Vagina (tissue), 2 donors: ENCODE measurements at regions not wholly inside any gene's neighbourhood (a gene's known extent, or its start where the extent isn't known, plus 50 kb on each side); places are given as distances from the start of the nearest gene placed in this dataset.
"Not testable (repeated sequence)": the region's sequence is repeated elsewhere in the genome, so short reads cannot be mapped to it uniquely, and the experiment has no call there.

Source experiments
- DNase-seq, 2 donors: peaks; one replicate each; pipeline ENCODE4 v3.0.0-alpha.2; 2017; ENCODE audit errors: extremely low spot score in 2 of 2
- H3K27ac ChIP-seq: fragments of 200-600 bp; sonication (generic); one replicate; pipeline ENCODE4 v1.5.1; 2019
- H3K27me3 ChIP-seq: fragments of 200-600 bp; sonication (generic); one replicate; pipeline ENCODE4 v1.5.1; 2019
- H3K36me3 ChIP-seq, 2 donors: fragments of 200-600 bp; sonication (generic); one replicate each; pipeline ENCODE4 v1.5.1; 2017 to 2019
- H3K4me1 ChIP-seq: fragments of 200-600 bp; sonication (generic); one replicate; pipeline ENCODE4 v1.5.1; 2019
- H3K4me3 ChIP-seq, 2 donors: fragments of 200-600 bp; sonication (generic); 1 replicate in 1 of 2; 2 replicates in 1 of 2; pipeline ENCODE4 v1.5.1; 2016 to 2019
- H3K9me3 ChIP-seq: fragments of 200-600 bp; sonication (generic); one replicate; pipeline ENCODE4 v1.5.1; 2019
- CTCF ChIP-seq, 3 experiments: fragments of 450-650 bp in 2 of 3; fragments of 200-600 bp in 1 of 3; sonication (generic) in 1 of 3; IDR thresholded peaks; one replicate each; pipeline ENCODE4 v1.5.1; 2017 to 2019; ENCODE audit warnings: antibody characterized with exemption in 3 of 3, mild to moderate bottlenecking in 2 of 3, moderate library complexity in 2 of 3
- POLR2A ChIP-seq, 2 donors: fragments of 450-650 bp; IDR thresholded peaks; one replicate each; pipeline ENCODE4 v1.6.1; 2017; ENCODE audit warnings: antibody characterized with exemption in 2 of 2, mild to moderate bottlenecking in 2 of 2, moderate library complexity in 2 of 2
- POLR2AphosphoS5 ChIP-seq, 2 donors: sonication (generic); formaldehyde crosslinking; IDR thresholded peaks; one replicate each; pipeline ENCODE4 v1.9.0; 2017; ENCODE audit warnings: antibody characterized with exemption in 2 of 2, mild to moderate bottlenecking in 2 of 2, low read depth in 1 of 2; ENCODE audit not compliant: insufficient read depth in 1 of 2
- intact Hi-C: fragments of 100-400 bp; cut with DNase I; formaldehyde crosslinking; loops from one replicate; pipeline ENCODE4 v1.15.1; 2023

GRCh38 chr18:14937271-14937670 is 189.3 kb downstream of the ANKRD30B start:
- Histone ChIP-seq H3K36me3 (no peaks in the 10 kb centered on the region), H3K4me1 (no peaks in the 10 kb centered on the region), H3K27ac (no peak overlapping the region), H3K4me3 (no peak overlapping the region), H3K27me3 (no peaks in the 10 kb centered on the region), H3K9me3 (no peaks in the 10 kb centered on the region)
- intact Hi-C loops: no loop called here
- peak in 1 of 2 donors; percentile 62 for DNase-seq
- TF ChIP-seq CTCF (IDR thresholded peaks at IDR 0.05) (no peak), POLR2A (IDR thresholded peaks at IDR 0.05) (no peak), POLR2AphosphoS5 (IDR thresholded peaks at IDR 0.05; ENCODE audit: insufficient read depth in 1 of 2, low read depth in 1 of 2) (no peak)

- DNase-seq: peak; percentile 49 to 64
- intact Hi-C loops: no loop called here
Measured at GRCh38 chr18:14939141-14939540, 191.2 kb downstream of the ANKRD30B start.

GRCh38 chr18:14940106-14940505 is 192.1 kb downstream of the ANKRD30B start:
- H3K27me3 ChIP-seq, H3K27ac ChIP-seq, H3K36me3 ChIP-seq, H3K4me3 ChIP-seq, H3K9me3 ChIP-seq, H3K4me1 ChIP-seq, intact Hi-C loops: not testable (repeated sequence)
- peak; percentile 52 to 58 for DNase-seq

More at GRCh38 chr18:14939141-14939540, 191.2 kb downstream of the ANKRD30B start:
- Histone ChIP-seq H3K4me3 (no peak overlapping the region), H3K27me3 (no peaks in the 10 kb centered on the region), H3K36me3 (no peaks in the 10 kb centered on the region), H3K4me1 (no peaks in the 10 kb centered on the region), H3K27ac (no peak overlapping the region), H3K9me3 (no peaks in the 10 kb centered on the region)
- TF ChIP-seq CTCF (IDR thresholded peaks at IDR 0.05) (no peak), POLR2AphosphoS5 (IDR thresholded peaks at IDR 0.05; ENCODE audit: insufficient read depth in 1 of 2, low read depth in 1 of 2) (no peak)

GRCh38 chr18:14940735-14941134 is 192.8 kb downstream of the ANKRD30B start:
- intact Hi-C loops: no loop called here
- DNase-seq: peak; percentile 31 to 40

GRCh38 chr18:14941256-14941655 is 193.3 kb downstream of the ANKRD30B start:
- peak; percentile 55 to 84 for DNase-seq
- TF ChIP-seq CTCF (IDR thresholded peaks at IDR 0.05) (no peak), POLR2A (IDR thresholded peaks at IDR 0.05) (no peak), POLR2AphosphoS5 (IDR thresholded peaks at IDR 0.05; ENCODE audit: insufficient read depth in 1 of 2, low read depth in 1 of 2) (no peak)
- Histone ChIP-seq H3K9me3 (no peaks in the 10 kb centered on the region), H3K4me3 (no peak overlapping the region), H3K36me3 (no peaks in the 10 kb centered on the region), H3K27me3 (no peaks in the 10 kb centered on the region), H3K27ac (no peak overlapping the region), H3K4me1 (no peaks in the 10 kb centered on the region)
- intact Hi-C loops: no loop called here

More at GRCh38 chr18:14940735-14941134, 192.8 kb downstream of the ANKRD30B start:
- Histone ChIP-seq H3K4me1 (no peaks in the 10 kb centered on the region), H3K27me3 (no peaks in the 10 kb centered on the region), H3K9me3 (no peaks in the 10 kb centered on the region), H3K36me3 (no peaks in the 10 kb centered on the region), H3K27ac (no peak overlapping the region), H3K4me3 (no peak overlapping the region)
- TF ChIP-seq POLR2AphosphoS5 (IDR thresholded peaks at IDR 0.05; ENCODE audit: insufficient read depth in 1 of 2, low read depth in 1 of 2) (no peak), POLR2A (IDR thresholded peaks at IDR 0.05) (no peak), CTCF (IDR thresholded peaks at IDR 0.05) (no peak)

- H3K4me1 ChIP-seq: no peaks in the 10 kb centered on the region
- peak in 1 of 2 donors; percentile 54 for DNase-seq
- H3K4me3 ChIP-seq: no peak overlapping the region
- no peaks in the 10 kb centered on the region for H3K9me3 ChIP-seq
- no peak overlapping the region for H3K27ac ChIP-seq
- no peaks in the 10 kb centered on the region for H3K27me3 ChIP-seq
- intact Hi-C loops: no loop called here
- H3K36me3 ChIP-seq: no peaks in the 10 kb centered on the region
- TF ChIP-seq CTCF (IDR thresholded peaks at IDR 0.05) (no peak), POLR2A (IDR thresholded peaks at IDR 0.05) (no peak), POLR2AphosphoS5 (IDR thresholded peaks at IDR 0.05; ENCODE audit: insufficient read depth in 1 of 2, low read depth in 1 of 2) (no peak)
Measured at GRCh38 chr18:14941792-14942191, 193.8 kb downstream of the ANKRD30B start.
